ENCODE measurements at regions not wholly inside any gene's neighbourhood (a gene's known extent, or its start where the extent isn't known, plus 50 kb on each side); places are given as distances from the start of the nearest gene placed in this dataset.

GRCh38 chr9:34907044-34907443 lies 51.0 kb upstream of the PHF24 start:
- Histone ChIP-seq H3K27ac (ENCODE audit: low read length) (no peak overlapping the region), H3K36me3 (ENCODE audit: control insufficient read depth in 2 of 2, insufficient read depth in 2 of 2, low read length in 2 of 2) (no peaks in the 10 kb centered on the region), H3K27me3 (ENCODE audit: control insufficient read depth in 1 of 2, insufficient read depth in 2 of 2, low read length in 2 of 2) (no peaks in the 10 kb centered on the region)

GRCh38 chr9:34899535-34900158 lies 58.4 kb upstream of the PHF24 start:
- no peak overlapping the region for H3K27ac ChIP-seq (ENCODE audit: low read length)
- no peaks in the 10 kb centered on the region for H3K4me1 ChIP-seq (ENCODE audit: control insufficient read depth, insufficient read depth, low read length)
- H3K4me3 ChIP-seq (ENCODE audit: low read length in 2 of 2), result no peak overlapping the region
- H3K36me3 ChIP-seq (ENCODE audit: control insufficient read depth in 2 of 2, insufficient read depth in 2 of 2, low read length in 2 of 2), result no peaks in the 10 kb centered on the region
- H3K27me3 ChIP-seq (ENCODE audit: control insufficient read depth in 1 of 2, insufficient read depth in 2 of 2, low read length in 2 of 2), result peaks cover 3 to 9% of the 10 kb centered on the region in 2 donors
- no peaks in the 10 kb centered on the region for H3K9me3 ChIP-seq (ENCODE audit: control insufficient read depth in 2 of 2, low read length in 2 of 2)
- H3K9ac ChIP-seq (ENCODE audit: low read length in 2 of 2), result no peak overlapping the region

More at GRCh38 chr9:34907044-34907443, 51.0 kb upstream of the PHF24 start:
- no peak overlapping the region for H3K9ac ChIP-seq (ENCODE audit: low read length in 2 of 2)
- no peak overlapping the region for H3K4me3 ChIP-seq (ENCODE audit: low read length in 2 of 2)
- H3K9me3 ChIP-seq (ENCODE audit: control insufficient read depth in 2 of 2, low read length in 2 of 2), result no peaks in the 10 kb centered on the region
- H3K4me1 ChIP-seq (ENCODE audit: control insufficient read depth, insufficient read depth, low read length), result no peaks in the 10 kb centered on the region

GRCh38 chr9:34898846-34899245 lies 59.2 kb upstream of the PHF24 start:
- Histone ChIP-seq H3K9ac (ENCODE audit: low read length in 2 of 2) (no peak overlapping the region), H3K27ac (ENCODE audit: low read length) (no peak overlapping the region), H3K27me3 (ENCODE audit: control insufficient read depth in 1 of 2, insufficient read depth in 2 of 2, low read length in 2 of 2) (peaks cover 5 to 9% of the 10 kb centered on the region in 2 donors), H3K9me3 (ENCODE audit: control insufficient read depth in 2 of 2, low read length in 2 of 2) (no peaks in the 10 kb centered on the region), H3K36me3 (ENCODE audit: control insufficient read depth in 2 of 2, insufficient read depth in 2 of 2, low read length in 2 of 2) (no peaks in the 10 kb centered on the region), H3K4me1 (ENCODE audit: control insufficient read depth, insufficient read depth, low read length) (no peaks in the 10 kb centered on the region), H3K4me3 (ENCODE audit: low read length in 2 of 2) (no peak overlapping the region)

- peaks cover 7 to 11% of the 10 kb centered on the region in 2 donors for H3K27me3 ChIP-seq (ENCODE audit: control insufficient read depth in 1 of 2, insufficient read depth in 2 of 2, low read length in 2 of 2)
- H3K9me3 ChIP-seq (ENCODE audit: control insufficient read depth in 2 of 2, low read length in 2 of 2), result no peaks in the 10 kb centered on the region
- H3K4me1 ChIP-seq (ENCODE audit: control insufficient read depth, insufficient read depth, low read length), result no peaks in the 10 kb centered on the region
- no peak overlapping the region for H3K27ac ChIP-seq (ENCODE audit: low read length)
- no peak overlapping the region for H3K4me3 ChIP-seq (ENCODE audit: low read length in 2 of 2)
- H3K36me3 ChIP-seq (ENCODE audit: control insufficient read depth in 2 of 2, insufficient read depth in 2 of 2, low read length in 2 of 2), result no peaks in the 10 kb centered on the region
- no peak overlapping the region for H3K9ac ChIP-seq (ENCODE audit: low read length in 2 of 2)
Observed at GRCh38 chr9:34896112-34896511, 62.0 kb upstream of the PHF24 start.

- H3K4me1 ChIP-seq (ENCODE audit: control insufficient read depth, insufficient read depth, low read length), result no peaks in the 10 kb centered on the region
- H3K27ac ChIP-seq (ENCODE audit: low read length), result no peak overlapping the region
- H3K27me3 ChIP-seq (ENCODE audit: control insufficient read depth in 1 of 2, insufficient read depth in 2 of 2, low read length in 2 of 2), result peaks cover 6 to 7% of the 10 kb centered on the region in 2 donors
- H3K9ac ChIP-seq (ENCODE audit: low read length in 2 of 2), result no peak overlapping the region
- H3K4me3 ChIP-seq (ENCODE audit: low read length in 2 of 2), result no peak overlapping the region
- no peaks in the 10 kb centered on the region for H3K9me3 ChIP-seq (ENCODE audit: control insufficient read depth in 2 of 2, low read length in 2 of 2)
- H3K36me3 ChIP-seq (ENCODE audit: control insufficient read depth in 2 of 2, insufficient read depth in 2 of 2, low read length in 2 of 2), result no peaks in the 10 kb centered on the region
Observed at GRCh38 chr9:34892886-34893285, 65.2 kb upstream of the PHF24 start.

GRCh38 chr9:34891386-34891785 lies 66.7 kb upstream of the PHF24 start:
- no peaks in the 10 kb centered on the region for H3K36me3 ChIP-seq (ENCODE audit: control insufficient read depth in 2 of 2, insufficient read depth in 2 of 2, low read length in 2 of 2)
- peaks cover 3 to 6% of the 10 kb centered on the region in 2 donors for H3K27me3 ChIP-seq (ENCODE audit: control insufficient read depth in 1 of 2, insufficient read depth in 2 of 2, low read length in 2 of 2)
- H3K9ac ChIP-seq (ENCODE audit: low read length in 2 of 2), result no peak overlapping the region
- H3K4me3 ChIP-seq (ENCODE audit: low read length in 2 of 2), result no peak overlapping the region
- no peaks in the 10 kb centered on the region for H3K9me3 ChIP-seq (ENCODE audit: control insufficient read depth in 2 of 2, low read length in 2 of 2)
- H3K4me1 ChIP-seq (ENCODE audit: control insufficient read depth, insufficient read depth, low read length), result no peaks in the 10 kb centered on the region
- H3K27ac ChIP-seq (ENCODE audit: low read length), result no peak overlapping the region

- H3K27ac ChIP-seq (ENCODE audit: low read length), result no peak overlapping the region
- no peaks in the 10 kb centered on the region for H3K4me1 ChIP-seq (ENCODE audit: control insufficient read depth, insufficient read depth, low read length)
- H3K9me3 ChIP-seq (ENCODE audit: control insufficient read depth in 2 of 2, low read length in 2 of 2), result no peaks in the 10 kb centered on the region
- H3K9ac ChIP-seq (ENCODE audit: low read length in 2 of 2), result no peak overlapping the region
- no peaks in the 10 kb centered on the region for H3K36me3 ChIP-seq (ENCODE audit: control insufficient read depth in 2 of 2, insufficient read depth in 2 of 2, low read length in 2 of 2)
- H3K27me3 ChIP-seq (ENCODE audit: control insufficient read depth in 1 of 2, insufficient read depth in 2 of 2, low read length in 2 of 2), result peaks cover 0 to 6% of the 10 kb centered on the region in 2 donors
- H3K4me3 ChIP-seq (ENCODE audit: low read length in 2 of 2), result no peak overlapping the region
Observed at GRCh38 chr9:34887841-34888240, 70.2 kb upstream of the PHF24 start.

- Histone ChIP-seq H3K4me3 (ENCODE audit: low read length in 2 of 2) (no peak overlapping the region), H3K4me1 (ENCODE audit: control insufficient read depth, insufficient read depth, low read length) (no peaks in the 10 kb centered on the region), H3K9me3 (ENCODE audit: control insufficient read depth in 2 of 2, low read length in 2 of 2) (no peaks in the 10 kb centered on the region), H3K36me3 (ENCODE audit: control insufficient read depth in 2 of 2, insufficient read depth in 2 of 2, low read length in 2 of 2) (no peaks in the 10 kb centered on the region), H3K27me3 (ENCODE audit: control insufficient read depth in 1 of 2, insufficient read depth in 2 of 2, low read length in 2 of 2) (peaks cover 0 to 4% of the 10 kb centered on the region in 2 donors), H3K27ac (ENCODE audit: low read length) (no peak overlapping the region), H3K9ac (ENCODE audit: low read length in 2 of 2) (no peak overlapping the region)
Observed at GRCh38 chr9:34884747-34885189, 73.3 kb upstream of the PHF24 start.

- Histone ChIP-seq H3K4me3 (ENCODE audit: low read length in 2 of 2) (no peak overlapping the region), H3K9me3 (ENCODE audit: control insufficient read depth in 2 of 2, low read length in 2 of 2) (no peaks in the 10 kb centered on the region), H3K27me3 (ENCODE audit: control insufficient read depth in 1 of 2, insufficient read depth in 2 of 2, low read length in 2 of 2) (peaks cover 0 to 2% of the 10 kb centered on the region in 2 donors), H3K36me3 (ENCODE audit: control insufficient read depth in 2 of 2, insufficient read depth in 2 of 2, low read length in 2 of 2) (no peaks in the 10 kb centered on the region), H3K27ac (ENCODE audit: low read length) (no peak overlapping the region), H3K4me1 (ENCODE audit: control insufficient read depth, insufficient read depth, low read length) (no peaks in the 10 kb centered on the region), H3K9ac (ENCODE audit: low read length in 2 of 2) (no peak overlapping the region)
Observed at GRCh38 chr9:34876096-34876495, 82.0 kb upstream of the PHF24 start.

GRCh38 chr9:34869390-34869789 lies 88.7 kb upstream of the PHF24 start:
- H3K36me3 ChIP-seq (ENCODE audit: control insufficient read depth in 2 of 2, insufficient read depth in 2 of 2, low read length in 2 of 2), result no peaks in the 10 kb centered on the region
- no peaks in the 10 kb centered on the region for H3K27me3 ChIP-seq (ENCODE audit: control insufficient read depth in 1 of 2, insufficient read depth in 2 of 2, low read length in 2 of 2)
- H3K4me3 ChIP-seq (ENCODE audit: low read length in 2 of 2), result no peak overlapping the region
- peaks cover 0 to 6% of the 10 kb centered on the region in 2 donors for H3K9me3 ChIP-seq (ENCODE audit: control insufficient read depth in 2 of 2, low read length in 2 of 2)
- H3K27ac ChIP-seq (ENCODE audit: low read length), result no peak overlapping the region
- peaks cover 4% of the 10 kb centered on the region for H3K4me1 ChIP-seq (ENCODE audit: control insufficient read depth, insufficient read depth, low read length)
- H3K9ac ChIP-seq (ENCODE audit: low read length in 2 of 2), result no peak overlapping the region

GRCh38 chr9:34866614-34867013 lies 91.5 kb upstream of the PHF24 start:
- Histone ChIP-seq H3K27me3 (ENCODE audit: control insufficient read depth in 1 of 2, insufficient read depth in 2 of 2, low read length in 2 of 2) (no peaks in the 10 kb centered on the region), H3K36me3 (ENCODE audit: control insufficient read depth in 2 of 2, insufficient read depth in 2 of 2, low read length in 2 of 2) (no peaks in the 10 kb centered on the region), H3K4me3 (ENCODE audit: low read length in 2 of 2) (no peak overlapping the region), H3K27ac (ENCODE audit: low read length) (no peak overlapping the region), H3K9me3 (ENCODE audit: control insufficient read depth in 2 of 2, low read length in 2 of 2) (peaks cover 0 to 6% of the 10 kb centered on the region in 2 donors), H3K4me1 (ENCODE audit: control insufficient read depth, insufficient read depth, low read length) (peaks cover 4% of the 10 kb centered on the region), H3K9ac (ENCODE audit: low read length in 2 of 2) (no peak overlapping the region)
